HG02678 (cell line): ENCODE measurements at regions not wholly inside any gene's neighbourhood (a gene's known extent, or its start where the extent isn't known, plus 50 kb on each side); places are given as distances from the start of the nearest gene placed in this dataset.

Source experiments
- ATAC-seq: cut with Tn5 transposase; IDR thresholded peaks from one replicate; pipeline ENCODE4 v1.9.1; 2021; ENCODE audit warnings: mild to moderate bottlenecking, moderate library complexity; ENCODE audit not compliant: unreplicated experiment

- ATAC-seq, result no peak
Observed at GRCh38 chrX:43005561-43005960, 227.6 kb upstream of the PPP1R2C start.

- ATAC-seq, result no peak
Observed at GRCh38 chrX:43008356-43008755, 230.4 kb upstream of the PPP1R2C start.

GRCh38 chrX:43016021-43016420, 238.1 kb upstream of the PPP1R2C start:
- ATAC-seq, result no peak

- ATAC-seq, result no peak
Observed at GRCh38 chrX:43018031-43018430, 240.1 kb upstream of the PPP1R2C start.

GRCh38 chrX:43019021-43019420, 241.1 kb upstream of the PPP1R2C start:
- no peak for ATAC-seq

- no peak for ATAC-seq
Observed at GRCh38 chrX:43025806-43026315, 247.9 kb upstream of the PPP1R2C start.

- no peak for ATAC-seq
Observed at GRCh38 chrX:43064096-43064495, 286.1 kb upstream of the PPP1R2C start.

GRCh38 chrX:43065978-43066377, 288.0 kb upstream of the PPP1R2C start:
- ATAC-seq, result no peak

GRCh38 chrX:43068639-43069038, 290.7 kb upstream of the PPP1R2C start:
- ATAC-seq, result no peak

GRCh38 chrX:43083016-43083415, 305.1 kb upstream of the PPP1R2C start:
- no peak for ATAC-seq

- ATAC-seq, result no peak
Observed at GRCh38 chrX:43087830-43088229, 309.9 kb upstream of the PPP1R2C start.

- no peak for ATAC-seq
Observed at GRCh38 chrX:43096830-43097229, 318.9 kb upstream of the PPP1R2C start.

GRCh38 chrX:43106009-43106408, 328.0 kb upstream of the PPP1R2C start:
- ATAC-seq, result no peak

GRCh38 chrX:43108828-43109227, 330.9 kb upstream of the PPP1R2C start:
- no peak for ATAC-seq

GRCh38 chrX:43121637-43122036, 343.7 kb upstream of the PPP1R2C start:
- ATAC-seq, result no peak

GRCh38 chrX:43139645-43140044, 361.7 kb upstream of the PPP1R2C start:
- ATAC-seq, result no peak

GRCh38 chrX:43140582-43140981, 362.6 kb upstream of the PPP1R2C start:
- no peak for ATAC-seq

GRCh38 chrX:43141885-43142284, 363.9 kb upstream of the PPP1R2C start:
- no peak for ATAC-seq

- ATAC-seq, result no peak
Observed at GRCh38 chrX:43148305-43148704, 370.3 kb upstream of the PPP1R2C start.

- ATAC-seq, result no peak
Observed at GRCh38 chrX:43165343-43165920, 387.5 kb upstream of the PPP1R2C start.

- ATAC-seq, result no peak
Observed at GRCh38 chrX:43166874-43167273, 388.9 kb upstream of the PPP1R2C start.

GRCh38 chrX:43175434-43175833, 397.5 kb upstream of the PPP1R2C start:
- ATAC-seq, result no peak

GRCh38 chrX:43176686-43177085, 398.7 kb upstream of the PPP1R2C start:
- no peak for ATAC-seq
